Trophoblast cell (in vitro differentiated cells and primary cell): ENCODE measurements at regions not wholly inside any gene's neighbourhood (a gene's known extent, or its start where the extent isn't known, plus 50 kb on each side); places are given as distances from the start of the nearest gene placed in this dataset.

ENCODE experiments used
- DNase-seq, 2 donors: peaks; one replicate each; pipeline ENCODE4 v3.0.0-alpha.2; 2016
- H2AFZ ChIP-seq: 2 replicates; pipeline ENCODE4 v1.6.1; 2013; ENCODE audit warnings: low read length, moderate library complexity, mild to moderate bottlenecking; ENCODE audit not compliant: insufficient read depth, poor library complexity
- H2AK5ac ChIP-seq: 2 replicates; pipeline ENCODE4 v1.6.1; 2013; ENCODE audit warnings: mild to moderate bottlenecking, low read length
- H2BK120ac ChIP-seq: 2 replicates; pipeline ENCODE4 v1.6.1; 2013; ENCODE audit warnings: low read length, mild to moderate bottlenecking, moderate library complexity; ENCODE audit not compliant: insufficient read depth, poor library complexity
- H2BK12ac ChIP-seq: 2 replicates; pipeline ENCODE4 v1.6.1; 2013; ENCODE audit warnings: mild to moderate bottlenecking, low read length, moderate library complexity
- H2BK5ac ChIP-seq: 2 replicates; pipeline ENCODE4 v1.6.1; 2013; ENCODE audit warnings: low read length, low read depth, moderate library complexity, mild to moderate bottlenecking; ENCODE audit not compliant: poor library complexity
- H3K14ac ChIP-seq: 2 replicates; pipeline ENCODE4 v1.6.1; 2013; ENCODE audit warnings: mild to moderate bottlenecking, low read length
- H3K18ac ChIP-seq: 2 replicates; pipeline ENCODE4 v1.6.1; 2013; ENCODE audit warnings: mild to moderate bottlenecking, low read length
- H3K23ac ChIP-seq: 2 replicates; pipeline ENCODE4 v1.6.1; 2013; ENCODE audit warnings: low read length
- H3K27ac ChIP-seq: 2 replicates; pipeline ENCODE4 v1.5.1; 2013; ENCODE audit warnings: low read depth, mild to moderate bottlenecking, inconsistent platforms, low read length, moderate library complexity
- H3K27me3 ChIP-seq: 2 replicates; pipeline ENCODE4 v1.6.1; 2013; ENCODE audit warnings: inconsistent platforms, mild to moderate bottlenecking, low read length, moderate library complexity; ENCODE audit not compliant: insufficient read depth
- H3K36me3 ChIP-seq, 2 experiments: 1 replicate in 1 of 2; 2 replicates in 1 of 2; pipeline ENCODE4 v1.6.1; 2013; ENCODE audit warnings: low read length in 2 of 2, mild to moderate bottlenecking in 2 of 2, moderate library complexity in 1 of 2; ENCODE audit not compliant: insufficient read depth in 2 of 2, control insufficient read depth in 1 of 2
- H3K4ac ChIP-seq: 2 replicates; pipeline ENCODE4 v1.6.1; 2013; ENCODE audit warnings: low read depth, mild to moderate bottlenecking, low read length, moderate library complexity
- H3K4me1 ChIP-seq, 2 experiments: 1 replicate in 1 of 2; 2 replicates in 1 of 2; pipeline ENCODE4 v1.6.1; 2013; ENCODE audit warnings: low read length in 2 of 2, mild to moderate bottlenecking in 2 of 2, moderate library complexity in 1 of 2; ENCODE audit not compliant: insufficient read depth in 2 of 2, control insufficient read depth in 1 of 2
- H3K4me2 ChIP-seq: 2 replicates; pipeline ENCODE4 v1.6.1; 2013; ENCODE audit warnings: inconsistent platforms, mild to moderate bottlenecking, low read length, moderate library complexity
- H3K4me3 ChIP-seq: 2 replicates; pipeline ENCODE4 v1.5.1; 2013; ENCODE audit warnings: mild to moderate bottlenecking, low read depth, low read length, inconsistent platforms
- H3K79me1 ChIP-seq: one replicate; pipeline ENCODE4 v1.6.1; 2013; ENCODE audit warnings: low read length
- H3K79me2 ChIP-seq: 2 replicates; pipeline ENCODE4 v1.6.1; 2013; ENCODE audit warnings: low read length, mild to moderate bottlenecking; ENCODE audit not compliant: control insufficient read depth, insufficient read depth, poor library complexity
- H3K9ac ChIP-seq: 2 replicates; pipeline ENCODE4 v1.6.1; 2013; ENCODE audit warnings: mild to moderate bottlenecking, low read length
- H3K9me3 ChIP-seq: 2 replicates; pipeline ENCODE4 v1.6.1; 2013; ENCODE audit warnings: low read depth, mild to moderate bottlenecking, control low read depth, inconsistent platforms, low read length; ENCODE audit not compliant: insufficient read depth
- H4K12ac ChIP-seq: 2 replicates; pipeline ENCODE4 v1.6.1; 2013; ENCODE audit warnings: low read depth, mild to moderate bottlenecking, low read length, moderate library complexity
- H4K8ac ChIP-seq: 2 replicates; pipeline ENCODE4 v1.6.1; 2013; ENCODE audit warnings: low read depth, mild to moderate bottlenecking, low read length, moderate library complexity
- H4K91ac ChIP-seq: one replicate; pipeline ENCODE4 v1.6.1; 2013; ENCODE audit warnings: low read depth, mild to moderate bottlenecking, low read length, moderate library complexity
- WGBS: extraction: QIAGEN DNeasy Blood & Tissue Kit; methylation state at CpG from one replicate; pipeline ENCODE4 v1.1.7; 2013; ENCODE audit warnings: missing lambda C conversion rate; ENCODE audit not compliant: insufficient read length, insufficient coverage; ENCODE audit errors: extremely low coverage; 5-methylcytosine and 5-hydroxymethylcytosine counted together

DNA sequence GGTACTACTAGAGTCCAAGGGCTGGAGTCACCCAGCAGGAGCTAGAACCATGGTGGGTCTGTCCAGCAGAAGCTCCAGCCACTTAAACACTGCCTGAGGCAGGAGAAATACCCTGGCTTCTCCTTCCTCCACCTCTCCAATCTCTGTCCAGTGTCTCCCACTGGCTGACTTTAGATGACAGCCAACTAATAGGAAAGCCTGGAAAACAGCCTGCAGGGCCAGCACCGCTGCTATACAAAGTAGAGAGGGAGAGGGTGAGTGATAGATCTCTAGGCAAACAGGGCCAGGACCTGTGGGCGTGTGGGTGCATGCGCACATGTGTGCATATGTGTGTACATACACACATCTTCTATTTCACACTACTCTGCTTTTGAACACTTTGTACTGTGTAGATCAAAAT, 56.5 kb upstream of the ATP8A1 start:
- Histone ChIP-seq H4K91ac (no peak overlapping the region), H2AK5ac (no peak overlapping the region), H2BK12ac (no peak overlapping the region), H3K4ac (no peak overlapping the region), H3K79me2 (no peaks in the 10 kb centered on the region), H2BK5ac (no peak overlapping the region), H3K4me2 (no peak overlapping the region), H3K4me1 (no peaks in the 10 kb centered on the region), H2BK120ac (no peak overlapping the region), H4K8ac (no peak overlapping the region), H3K27me3 (no peaks in the 10 kb centered on the region), H3K23ac (no peak overlapping the region), H2AFZ (no peak overlapping the region), H3K4me3 (no peak overlapping the region), H3K9me3 (no peaks in the 10 kb centered on the region), H3K18ac (no peak overlapping the region), H3K9ac (no peak overlapping the region), H4K12ac (no peak overlapping the region), H3K36me3 (no peaks in the 10 kb centered on the region), H3K14ac (no peak overlapping the region), H3K27ac (no peak overlapping the region), H3K79me1 (no peaks in the 10 kb centered on the region)
- WGBS = no CpG with 5 or more reads among the region's 3 CpGs
- DNase-seq = no peak

DNA sequence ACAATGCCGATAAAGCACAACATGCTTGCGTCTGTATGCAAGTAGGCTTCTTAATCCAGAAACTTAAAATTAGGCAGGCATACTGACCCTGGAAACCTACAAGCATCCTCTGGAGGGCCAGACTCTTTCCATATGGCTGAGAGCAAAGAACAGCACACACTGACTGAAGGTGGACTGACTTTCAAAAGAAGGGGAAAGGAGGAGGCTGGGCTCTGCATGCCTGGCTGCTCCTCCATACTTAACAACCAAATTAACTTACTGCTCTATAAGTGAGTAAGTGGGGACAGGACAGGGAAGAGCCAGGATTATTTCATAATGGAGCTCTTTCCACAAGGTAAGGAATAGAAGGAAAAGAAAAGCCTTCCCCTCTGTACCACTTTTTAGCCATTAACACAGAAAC, 55.9 kb upstream of the ATP8A1 start:
- no peaks in the 10 kb centered on the region for H3K79me1 ChIP-seq
- H3K4me1 ChIP-seq = no peaks in the 10 kb centered on the region
- no peaks in the 10 kb centered on the region for H3K9me3 ChIP-seq
- WGBS = no CpG with 5 or more reads among the region's 2 CpGs
- H3K9ac ChIP-seq = no peak overlapping the region
- no peak overlapping the region for H2BK12ac ChIP-seq
- H3K18ac ChIP-seq = no peak overlapping the region
- H4K91ac ChIP-seq = no peak overlapping the region
- no peaks in the 10 kb centered on the region for H3K27me3 ChIP-seq
- H3K23ac ChIP-seq = no peak overlapping the region
- H3K14ac ChIP-seq = no peak overlapping the region
- H2AK5ac ChIP-seq = no peak overlapping the region
- no peak overlapping the region for H3K4ac ChIP-seq
- DNase-seq = no peak
- no peak overlapping the region for H3K4me2 ChIP-seq
- H4K8ac ChIP-seq = no peak overlapping the region
- H3K36me3 ChIP-seq = no peaks in the 10 kb centered on the region
- H2AFZ ChIP-seq = no peak overlapping the region
- no peak overlapping the region for H3K27ac ChIP-seq
- no peak overlapping the region for H2BK120ac ChIP-seq
- H3K4me3 ChIP-seq = no peak overlapping the region
- H4K12ac ChIP-seq = no peak overlapping the region
- no peaks in the 10 kb centered on the region for H3K79me2 ChIP-seq
- no peak overlapping the region for H2BK5ac ChIP-seq

DNA sequence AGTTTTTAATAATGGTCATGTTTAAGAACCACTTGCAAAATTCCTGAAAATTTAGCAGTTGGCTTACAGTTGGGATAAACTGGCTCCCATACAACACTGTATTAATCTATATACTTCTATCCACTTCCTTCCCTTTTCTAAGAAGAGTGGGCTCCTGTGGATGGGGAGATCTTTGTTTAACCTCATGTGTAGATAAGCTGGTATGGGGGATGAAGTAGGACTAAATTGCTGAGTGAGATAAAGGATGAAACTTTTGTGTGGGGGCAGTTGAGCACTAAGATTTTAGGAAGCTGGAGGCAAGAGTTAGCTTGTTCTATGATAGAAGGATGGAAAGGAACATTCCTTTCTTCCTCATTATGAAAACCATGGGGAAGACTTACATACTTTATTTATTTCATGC, 54.6 kb upstream of the ATP8A1 start:
- no peaks in the 10 kb centered on the region for H3K36me3 ChIP-seq
- no peak overlapping the region for H3K18ac ChIP-seq
- H3K27me3 ChIP-seq = no peaks in the 10 kb centered on the region
- H3K79me2 ChIP-seq = no peaks in the 10 kb centered on the region
- H3K4me3 ChIP-seq = no peak overlapping the region
- H4K12ac ChIP-seq = no peak overlapping the region
- H3K9me3 ChIP-seq = no peaks in the 10 kb centered on the region
- no peaks in the 10 kb centered on the region for H3K4me1 ChIP-seq
- H3K27ac ChIP-seq = no peak overlapping the region
- no peak overlapping the region for H3K23ac ChIP-seq
- H4K91ac ChIP-seq = no peak overlapping the region
- H2BK5ac ChIP-seq = no peak overlapping the region
- H3K4ac ChIP-seq = no peak overlapping the region
- H2AK5ac ChIP-seq = no peak overlapping the region
- H2BK120ac ChIP-seq = no peak overlapping the region
- no peak overlapping the region for H3K14ac ChIP-seq
- H4K8ac ChIP-seq = no peak overlapping the region
- H2BK12ac ChIP-seq = no peak overlapping the region
- H3K4me2 ChIP-seq = no peak overlapping the region
- no peak for DNase-seq
- no peak overlapping the region for H2AFZ ChIP-seq
- no peaks in the 10 kb centered on the region for H3K79me1 ChIP-seq
- no peak overlapping the region for H3K9ac ChIP-seq

DNA sequence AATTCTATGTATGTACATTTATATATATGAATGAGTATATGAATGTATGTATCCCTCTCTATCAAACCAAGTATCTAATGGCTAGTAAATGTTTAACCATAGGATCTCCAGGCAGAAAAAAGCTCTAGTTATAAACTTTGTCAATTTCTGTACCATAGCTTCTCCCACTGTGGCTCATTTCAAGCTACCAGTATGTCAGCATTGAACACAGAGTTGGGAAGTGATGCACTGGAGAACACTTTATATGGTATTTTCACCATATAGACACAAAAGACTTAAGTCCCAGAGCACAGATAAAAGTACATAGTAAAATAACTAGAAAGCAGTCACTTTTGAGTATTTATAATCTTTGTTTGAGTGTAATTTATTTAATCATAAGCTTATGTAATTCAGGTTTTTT, 53.9 kb upstream of the ATP8A1 start:
- Histone ChIP-seq H3K36me3 (no peaks in the 10 kb centered on the region), H4K12ac (no peak overlapping the region), H4K8ac (no peak overlapping the region), H3K4me2 (no peak overlapping the region), H3K79me1 (no peaks in the 10 kb centered on the region), H3K4ac (no peak overlapping the region), H2BK120ac (no peak overlapping the region), H3K4me3 (no peak overlapping the region), H3K27ac (no peak overlapping the region), H4K91ac (no peak overlapping the region), H3K14ac (no peak overlapping the region), H2BK12ac (no peak overlapping the region), H2AK5ac (no peak overlapping the region), H3K4me1 (no peaks in the 10 kb centered on the region), H3K18ac (no peak overlapping the region), H3K23ac (no peak overlapping the region), H2BK5ac (no peak overlapping the region), H3K27me3 (no peaks in the 10 kb centered on the region), H3K9me3 (no peaks in the 10 kb centered on the region), H3K79me2 (no peaks in the 10 kb centered on the region), H3K9ac (no peak overlapping the region), H2AFZ (no peak overlapping the region)
- DNase-seq = no peak

DNA sequence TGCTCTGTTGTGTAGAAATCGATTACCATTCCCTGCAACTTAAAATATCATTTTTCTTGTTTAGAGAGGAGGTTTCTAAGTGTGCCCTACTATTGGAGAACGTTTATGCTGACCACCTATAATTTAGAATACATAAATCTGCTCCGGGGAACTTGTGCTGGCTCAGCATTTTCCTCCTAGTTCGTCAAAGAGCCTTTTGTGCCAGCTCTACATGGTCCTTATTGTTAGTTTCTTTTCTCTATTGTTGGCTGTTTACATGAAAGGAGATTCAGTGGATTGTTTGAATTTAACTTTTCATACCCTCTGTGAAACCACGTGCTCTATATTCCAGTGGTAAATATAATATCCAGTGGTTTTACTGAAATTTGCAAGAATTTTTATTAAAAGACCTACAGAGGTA, 53.4 kb upstream of the ATP8A1 start:
- Histone ChIP-seq H3K4ac (no peak overlapping the region), H3K18ac (no peak overlapping the region), H3K79me1 (no peaks in the 10 kb centered on the region), H2AK5ac (no peak overlapping the region), H3K23ac (no peak overlapping the region), H2BK5ac (no peak overlapping the region), H3K14ac (no peak overlapping the region), H3K4me1 (no peaks in the 10 kb centered on the region), H2AFZ (no peak overlapping the region), H2BK120ac (no peak overlapping the region), H3K27me3 (no peaks in the 10 kb centered on the region), H3K36me3 (no peaks in the 10 kb centered on the region), H3K9me3 (no peaks in the 10 kb centered on the region), H4K12ac (no peak overlapping the region), H3K4me3 (no peak overlapping the region), H3K4me2 (no peak overlapping the region), H2BK12ac (no peak overlapping the region), H4K91ac (no peak overlapping the region), H3K9ac (no peak overlapping the region), H3K79me2 (no peaks in the 10 kb centered on the region), H3K27ac (no peak overlapping the region), H4K8ac (no peak overlapping the region)
- no CpG with 5 or more reads among the region's 5 CpGs for WGBS
- DNase-seq = no peak
